ENCODE measurements at regions not wholly inside any gene's neighbourhood (a gene's known extent, or its start where the extent isn't known, plus 50 kb on each side); places are given as distances from the start of the nearest gene placed in this dataset.

GRCh38 chr16:75798714-75799113, 72.4 kb upstream of the CPHXL start:
- TF ChIP-seq CTCF (IDR thresholded peaks at IDR 0.05), result no peak
- TF ChIP-seq POLR2A (IDR thresholded peaks at IDR 0.05), result no peak
